IMR-90 (cell line): ENCODE measurements at regions not wholly inside any gene's neighbourhood (a gene's known extent, or its start where the extent isn't known, plus 50 kb on each side); places are given as distances from the start of the nearest gene placed in this dataset.

Source experiments
- BHLHE40 ChIP-seq: fragments of 150-350 bp; IDR thresholded peaks from 2 replicates; pipeline ENCODE4 v1.6.1; 2016; ENCODE audit warnings: mild to moderate bottlenecking, low read depth, low read length
- CEBPB ChIP-seq: IDR thresholded peaks from 2 replicates; pipeline ENCODE4 v1.6.1; 2012; ENCODE audit warnings: low read depth, low read length, improper control_type of control experiment
- CHD1 ChIP-seq: IDR thresholded peaks from 2 replicates; pipeline ENCODE4 v1.6.1; 2012; ENCODE audit warnings: low read depth, low read length, improper control_type of control experiment
- ELK1 ChIP-seq: fragments of 150-350 bp; IDR thresholded peaks from 2 replicates; pipeline ENCODE4 v1.6.1; 2016; ENCODE audit warnings: low read depth, mild to moderate bottlenecking, low read length, moderate library complexity, borderline replicate concordance
- FOS ChIP-seq: fragments of 150-350 bp; IDR thresholded peaks from 2 replicates; pipeline ENCODE4 v1.6.1; 2016; ENCODE audit warnings: low read depth, low read length
- MXI1 ChIP-seq: IDR thresholded peaks from 2 replicates; pipeline ENCODE4 v1.6.1; 2012; ENCODE audit warnings: low read depth, mild to moderate bottlenecking, low read length, moderate library complexity, borderline replicate concordance
- NFE2L2 ChIP-seq: fragments of 150-350 bp; IDR thresholded peaks from 2 replicates; pipeline ENCODE4 v1.6.1; 2016; ENCODE audit warnings: low read depth, mild to moderate bottlenecking, low read length
- POLR2A ChIP-seq: IDR thresholded peaks from 2 replicates; pipeline ENCODE4 v1.6.1; 2012; ENCODE audit warnings: mild to moderate bottlenecking, low read depth, low read length
- RAD21 ChIP-seq: IDR thresholded peaks from 2 replicates; pipeline ENCODE4 v1.6.1; 2012; ENCODE audit warnings: low read length, improper control_type of control experiment
- RCOR1 ChIP-seq: IDR thresholded peaks from 2 replicates; pipeline ENCODE4 v1.6.1; 2012; ENCODE audit warnings: mild to moderate bottlenecking, low read length, improper control_type of control experiment; ENCODE audit not compliant: insufficient replicate concordance
- RFX5 ChIP-seq: IDR thresholded peaks from 2 replicates; pipeline ENCODE4 v1.8.0; 2012; ENCODE audit warnings: low read depth, mild to moderate bottlenecking, low read length, moderate library complexity
- SMC3 ChIP-seq: fragments of 150-350 bp; IDR thresholded peaks from 2 replicates; pipeline ENCODE4 v1.6.1; 2016; ENCODE audit warnings: low read depth, mild to moderate bottlenecking, antibody characterized with exemption, low read length, moderate library complexity
- USF2 ChIP-seq: fragments of 150-350 bp; IDR thresholded peaks from 2 replicates; pipeline ENCODE4 v1.6.1; 2017; ENCODE audit warnings: mild to moderate bottlenecking, antibody characterized with exemption, low read length, low read depth
- TF ChIP-seq, protein P1 (sequence below): conservative IDR thresholded peaks from 2 replicates; pipeline ENCODE4 v1.5.1; 2012; ENCODE audit warnings: mild to moderate bottlenecking, low read depth, low read length, improper control_type of control experiment

DNA sequence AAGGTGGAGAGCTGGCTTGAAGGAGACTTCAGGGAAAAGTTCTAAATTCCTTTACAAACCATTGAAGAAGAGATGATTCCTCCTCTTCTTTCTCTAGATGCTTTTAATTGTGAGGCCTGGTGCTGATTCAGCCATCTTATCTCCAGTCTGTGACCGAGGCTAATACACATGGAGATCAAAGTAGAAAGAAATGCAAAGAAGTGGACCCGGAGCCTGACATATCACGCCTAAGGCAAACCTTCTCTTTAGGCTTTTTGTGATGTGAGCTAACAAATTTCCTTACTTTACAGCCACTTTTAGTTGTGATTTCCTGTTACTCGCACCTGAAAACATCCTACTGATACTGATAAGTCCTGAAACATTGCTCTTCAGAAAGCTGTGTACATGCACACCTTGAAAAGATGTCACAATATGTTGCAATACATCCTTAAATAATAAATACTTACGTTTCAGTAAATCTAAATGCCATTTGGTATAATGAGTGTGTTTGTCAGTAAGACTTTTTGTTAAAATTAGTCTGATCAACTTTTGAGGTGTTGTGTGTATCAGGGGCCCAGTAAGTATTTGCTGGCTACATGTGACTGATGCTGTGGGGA lies 192.4 kb downstream of the BAMBI start:
- TF ChIP-seq USF2 (no peak), RFX5 (no peak), POLR2A (no peak), SMC3 (no peak), BHLHE40 (no peak), CHD1 (no peak), FOS (no peak), RAD21 (no peak), RCOR1 (no peak), CEBPB (peak; percentile 61), MXI1 (no peak), ELK1 (no peak), NFE2L2 (no peak)
- TF ChIP-seq, protein P1, sequence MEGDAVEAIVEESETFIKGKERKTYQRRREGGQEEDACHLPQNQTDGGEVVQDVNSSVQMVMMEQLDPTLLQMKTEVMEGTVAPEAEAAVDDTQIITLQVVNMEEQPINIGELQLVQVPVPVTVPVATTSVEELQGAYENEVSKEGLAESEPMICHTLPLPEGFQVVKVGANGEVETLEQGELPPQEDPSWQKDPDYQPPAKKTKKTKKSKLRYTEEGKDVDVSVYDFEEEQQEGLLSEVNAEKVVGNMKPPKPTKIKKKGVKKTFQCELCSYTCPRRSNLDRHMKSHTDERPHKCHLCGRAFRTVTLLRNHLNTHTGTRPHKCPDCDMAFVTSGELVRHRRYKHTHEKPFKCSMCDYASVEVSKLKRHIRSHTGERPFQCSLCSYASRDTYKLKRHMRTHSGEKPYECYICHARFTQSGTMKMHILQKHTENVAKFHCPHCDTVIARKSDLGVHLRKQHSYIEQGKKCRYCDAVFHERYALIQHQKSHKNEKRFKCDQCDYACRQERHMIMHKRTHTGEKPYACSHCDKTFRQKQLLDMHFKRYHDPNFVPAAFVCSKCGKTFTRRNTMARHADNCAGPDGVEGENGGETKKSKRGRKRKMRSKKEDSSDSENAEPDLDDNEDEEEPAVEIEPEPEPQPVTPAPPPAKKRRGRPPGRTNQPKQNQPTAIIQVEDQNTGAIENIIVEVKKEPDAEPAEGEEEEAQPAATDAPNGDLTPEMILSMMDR: no peak
